ENCODE measurements at regions not wholly inside any gene's neighbourhood (a gene's known extent, or its start where the extent isn't known, plus 50 kb on each side); places are given as distances from the start of the nearest gene placed in this dataset.
A peak's percentile ranks its signal among the peaks of the same experiment; 100 is the strongest.

GRCh38 chr11:116211147-116211546, 561.6 kb downstream of the BUD13 start:
- 80% methylated on average over 6 of the region's 6 CpGs for WGBS, 2 donors
- Histone ChIP-seq H3K27me3 (no peaks in the 10 kb centered on the region), H3K36me3 (no peaks in the 10 kb centered on the region), H3K9me3 (no peaks in the 10 kb centered on the region), H3K4me1 (no peaks in the 10 kb centered on the region), H3K27ac (no peak overlapping the region), H3K4me3 (no peak overlapping the region)
- TF ChIP-seq EP300 (IDR thresholded peaks at IDR 0.05) (no peak), POLR2AphosphoS5 (IDR thresholded peaks at IDR 0.05) (no peak)
- ATAC-seq (ENCODE audit: low FRiP score in 2 of 2) (no peak), DNase-seq (no peak)

GRCh38 chr11:116210663-116211062, 562.1 kb downstream of the BUD13 start:
- TF ChIP-seq EP300 (IDR thresholded peaks at IDR 0.05) (no peak), POLR2A (IDR thresholded peaks at IDR 0.05) (no peak), POLR2AphosphoS5 (IDR thresholded peaks at IDR 0.05) (no peak)
- TF ChIP-seq, protein P1, sequence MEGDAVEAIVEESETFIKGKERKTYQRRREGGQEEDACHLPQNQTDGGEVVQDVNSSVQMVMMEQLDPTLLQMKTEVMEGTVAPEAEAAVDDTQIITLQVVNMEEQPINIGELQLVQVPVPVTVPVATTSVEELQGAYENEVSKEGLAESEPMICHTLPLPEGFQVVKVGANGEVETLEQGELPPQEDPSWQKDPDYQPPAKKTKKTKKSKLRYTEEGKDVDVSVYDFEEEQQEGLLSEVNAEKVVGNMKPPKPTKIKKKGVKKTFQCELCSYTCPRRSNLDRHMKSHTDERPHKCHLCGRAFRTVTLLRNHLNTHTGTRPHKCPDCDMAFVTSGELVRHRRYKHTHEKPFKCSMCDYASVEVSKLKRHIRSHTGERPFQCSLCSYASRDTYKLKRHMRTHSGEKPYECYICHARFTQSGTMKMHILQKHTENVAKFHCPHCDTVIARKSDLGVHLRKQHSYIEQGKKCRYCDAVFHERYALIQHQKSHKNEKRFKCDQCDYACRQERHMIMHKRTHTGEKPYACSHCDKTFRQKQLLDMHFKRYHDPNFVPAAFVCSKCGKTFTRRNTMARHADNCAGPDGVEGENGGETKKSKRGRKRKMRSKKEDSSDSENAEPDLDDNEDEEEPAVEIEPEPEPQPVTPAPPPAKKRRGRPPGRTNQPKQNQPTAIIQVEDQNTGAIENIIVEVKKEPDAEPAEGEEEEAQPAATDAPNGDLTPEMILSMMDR (IDR thresholded peaks at IDR 0.05), result no peak
- H3K9me3 ChIP-seq, result no peaks in the 10 kb centered on the region
- 78 to 93% methylated on average over 6 of the region's 6 CpGs for WGBS, 2 donors
- no peaks in the 10 kb centered on the region for H3K27me3 ChIP-seq
- no peaks in the 10 kb centered on the region for H3K36me3 ChIP-seq
- no peak overlapping the region for H3K27ac ChIP-seq
- DNase-seq, result no peak
- H3K4me1 ChIP-seq, result no peaks in the 10 kb centered on the region
- H3K4me3 ChIP-seq, result no peak overlapping the region
- no peak for ATAC-seq (ENCODE audit: low FRiP score in 2 of 2)

- no peak for DNase-seq
- Histone ChIP-seq H3K4me1 (no peaks in the 10 kb centered on the region), H3K36me3 (no peaks in the 10 kb centered on the region), H3K27me3 (no peaks in the 10 kb centered on the region), H3K9me3 (no peaks in the 10 kb centered on the region), H3K27ac (no peak overlapping the region), H3K4me3 (no peak overlapping the region)
- TF ChIP-seq POLR2AphosphoS5 (IDR thresholded peaks at IDR 0.05) (no peak), EP300 (IDR thresholded peaks at IDR 0.05) (no peak), POLR2A (IDR thresholded peaks at IDR 0.05) (no peak)
- TF ChIP-seq, protein P1 (IDR thresholded peaks at IDR 0.05), result no peak
- no peak for ATAC-seq (ENCODE audit: low FRiP score in 2 of 2)
- 73 to 82% methylated on average over 1 of the region's 1 CpG for WGBS, 2 donors
Observed at GRCh38 chr11:116209255-116209654, 563.5 kb downstream of the BUD13 start.

DNA sequence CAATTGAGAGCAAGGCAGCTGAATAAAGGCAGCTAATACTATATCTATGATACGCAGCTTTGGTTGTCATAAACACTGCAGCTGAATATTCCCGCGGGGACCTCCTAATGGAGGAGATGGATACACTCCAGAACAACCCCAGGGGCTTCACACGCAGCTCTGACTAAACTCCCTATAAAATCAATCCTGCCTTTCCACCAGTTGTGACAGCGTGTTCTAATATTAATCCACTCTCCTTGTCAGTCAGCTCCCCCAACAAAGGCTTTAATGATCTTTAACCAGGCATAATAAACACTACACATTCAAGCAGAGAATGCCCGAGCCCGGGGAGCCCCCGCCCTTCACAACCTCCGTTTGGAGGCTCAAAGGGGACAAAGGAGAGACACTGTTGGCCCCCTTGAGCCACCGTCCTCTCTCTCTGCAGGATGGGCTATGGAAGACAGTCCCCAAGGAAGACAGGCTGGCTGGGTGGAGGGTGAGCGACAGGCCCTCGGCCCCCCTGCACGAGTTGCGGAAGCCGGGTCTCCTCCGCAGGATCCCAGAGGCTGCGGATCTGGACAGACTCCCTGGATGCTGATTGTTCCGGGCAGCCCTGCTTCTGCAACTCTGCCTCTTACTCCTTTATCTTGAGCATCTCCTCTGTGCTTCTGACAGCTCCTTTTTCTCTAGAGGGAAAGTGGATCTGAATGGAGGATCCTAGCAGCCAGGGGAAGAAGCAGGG, 565.2 kb downstream of the BUD13 start:
- H3K4me3 ChIP-seq, result no peak overlapping the region
- no peaks in the 10 kb centered on the region for H3K36me3 ChIP-seq
- H3K4me1 ChIP-seq, result no peaks in the 10 kb centered on the region
- peak in 1 of 2 donors; percentile 37 for DNase-seq
- TF ChIP-seq POLR2AphosphoS5 (IDR thresholded peaks at IDR 0.05) (no peak), POLR2A (IDR thresholded peaks at IDR 0.05) (no peak), EP300 (IDR thresholded peaks at IDR 0.05) (no peak)
- TF ChIP-seq, protein P1 (IDR thresholded peaks at IDR 0.05), result no peak
- 65 to 79% methylated on average over 13 to 18 of the region's 18 CpGs for WGBS, 2 donors
- no peaks in the 10 kb centered on the region for H3K9me3 ChIP-seq
- ATAC-seq (ENCODE audit: low FRiP score in 2 of 2), result no peak
- no peaks in the 10 kb centered on the region for H3K27me3 ChIP-seq
- H3K27ac ChIP-seq, result no peak overlapping the region

DNA sequence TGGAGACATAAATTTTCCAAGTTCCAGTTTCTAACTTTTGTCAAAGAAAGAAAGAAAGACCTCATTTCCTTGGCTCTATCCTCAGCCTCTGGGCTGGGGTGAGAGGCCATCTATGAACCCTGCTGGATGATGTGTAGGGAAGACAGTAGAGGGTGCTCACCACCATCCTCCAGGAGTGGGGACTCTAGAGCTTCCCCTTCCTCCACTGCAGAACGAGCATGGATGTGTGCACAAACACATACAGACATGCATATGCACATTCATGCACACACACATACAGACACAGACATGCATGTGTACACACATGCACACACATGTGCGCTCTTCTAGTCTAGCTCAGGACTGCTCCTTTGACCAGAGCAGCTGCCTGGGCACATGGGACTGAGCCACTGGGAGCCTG, 565.8 kb downstream of the BUD13 start:
- H3K4me3 ChIP-seq, result no peak overlapping the region
- ATAC-seq (ENCODE audit: low FRiP score in 2 of 2) (no peak), DNase-seq (no peak)
- no peaks in the 10 kb centered on the region for H3K4me1 ChIP-seq
- TF ChIP-seq POLR2A (IDR thresholded peaks at IDR 0.05) (no peak), EP300 (IDR thresholded peaks at IDR 0.05) (no peak), POLR2AphosphoS5 (IDR thresholded peaks at IDR 0.05) (no peak)
- TF ChIP-seq, protein P1 (IDR thresholded peaks at IDR 0.05), result no peak
- H3K36me3 ChIP-seq, result no peaks in the 10 kb centered on the region
- no peaks in the 10 kb centered on the region for H3K9me3 ChIP-seq
- H3K27me3 ChIP-seq, result no peaks in the 10 kb centered on the region
- no peak overlapping the region for H3K27ac ChIP-seq
- WGBS, 2 donors, result 81 to 93% methylated on average over 2 of the region's 2 CpGs
